Inferior parietal cortex (tissue), 1 donor: ENCODE measurements at regions not wholly inside any gene's neighbourhood (a gene's known extent, or its start where the extent isn't known, plus 50 kb on each side); places are given as distances from the start of the nearest gene placed in this dataset.
"Not testable (repeated sequence)": the region's sequence is repeated elsewhere in the genome, so short reads cannot be mapped to it uniquely, and the experiment has no call there.

ENCODE experiments used
- DNase-seq: peaks from one replicate; pipeline ENCODE4 v3.0.0-alpha.2; 2016; ENCODE audit errors: extremely low spot score

- DNase-seq: no peak
These were observed 57.5 kb upstream of the DYNLT3 start for GRCh38 chrX:37904833-37905232.

GRCh38 chrX:37905436-37906147 is 58.2 kb upstream of the DYNLT3 start:
- DNase-seq: no peak

- no peak for DNase-seq
These were observed 59.0 kb upstream of the DYNLT3 start for GRCh38 chrX:37906357-37906756.

GRCh38 chrX:37910186-37910585 is 62.8 kb upstream of the DYNLT3 start:
- no peak for DNase-seq

- no peak for DNase-seq
These were observed 64.9 kb upstream of the DYNLT3 start for GRCh38 chrX:37912304-37912703.

- DNase-seq: no peak
These were observed 65.4 kb upstream of the DYNLT3 start for GRCh38 chrX:37912777-37913176.

- DNase-seq: no peak
These were observed 70.8 kb upstream of the DYNLT3 start for GRCh38 chrX:37918168-37918567.

GRCh38 chrX:37918703-37919102 is 71.3 kb upstream of the DYNLT3 start:
- DNase-seq: no peak

- DNase-seq: no peak
These were observed 74.4 kb upstream of the DYNLT3 start for GRCh38 chrX:37921758-37922157.

GRCh38 chrX:37922928-37923327 is 75.6 kb upstream of the DYNLT3 start:
- no peak for DNase-seq

- DNase-seq: not testable (repeated sequence)
These were observed 78.4 kb upstream of the DYNLT3 start for GRCh38 chrX:37925761-37926160.

GRCh38 chrX:37926700-37927099 is 79.3 kb upstream of the DYNLT3 start:
- peak; percentile 15 for DNase-seq

- DNase-seq: no peak
These were observed 64.2 kb upstream of the SYTL5 start for GRCh38 chrX:37942170-37942569.

GRCh38 chrX:37943554-37944344 is 62.6 kb upstream of the SYTL5 start:
- DNase-seq: no peak

- DNase-seq: no peak
These were observed 60.2 kb upstream of the SYTL5 start for GRCh38 chrX:37946197-37946596.

GRCh38 chrX:37955273-37955672 is 51.1 kb upstream of the SYTL5 start:
- no peak for DNase-seq

- DNase-seq: no peak
These were observed 50.1 kb upstream of the SYTL5 start for GRCh38 chrX:37956223-37956622.
